Fibroblast of skin of scalp (primary cell): ENCODE measurements at regions not wholly inside any gene's neighbourhood (a gene's known extent, or its start where the extent isn't known, plus 50 kb on each side); places are given as distances from the start of the nearest gene placed in this dataset.

ENCODE experiments used
- DNase-seq: peaks from one replicate; pipeline ENCODE4 v3.0.0-alpha.2; 2013

- DNase-seq, result no peak
Observed at GRCh38 chr11:13223112-13223511, 54.5 kb upstream of the BMAL1 start.

GRCh38 chr11:13224324-13224723, 53.3 kb upstream of the BMAL1 start:
- no peak for DNase-seq

- no peak for DNase-seq
Observed at GRCh38 chr11:13225038-13226001, 52.3 kb upstream of the BMAL1 start.

GRCh38 chr11:13227676-13228255, 49.8 kb upstream of the BMAL1 start:
- no peak for DNase-seq
